GM18499 (cell line): ENCODE measurements at regions not wholly inside any gene's neighbourhood (a gene's known extent, or its start where the extent isn't known, plus 50 kb on each side); places are given as distances from the start of the nearest gene placed in this dataset.

ENCODE experiments used
- ATAC-seq: cut with Tn5 transposase; IDR thresholded peaks from one replicate; pipeline ENCODE4 v1.9.1; 2021; ENCODE audit warnings: moderate number of reproducible peaks; ENCODE audit not compliant: insufficient read depth, unreplicated experiment

- no peak for ATAC-seq
Observed at GRCh38 chr2:215699018-215699417, 263.1 kb upstream of the FN1 start.

- ATAC-seq = no peak
Observed at GRCh38 chr2:215698566-215698965, 262.7 kb upstream of the FN1 start.

GRCh38 chr2:215697496-215697895 is 261.6 kb upstream of the FN1 start:
- ATAC-seq = no peak

GRCh38 chr2:215697003-215697402 is 261.1 kb upstream of the FN1 start:
- ATAC-seq = no peak

- ATAC-seq = no peak
Observed at GRCh38 chr2:215695861-215696260, 260.0 kb upstream of the FN1 start.

GRCh38 chr2:215693999-215694580 is 258.2 kb upstream of the FN1 start:
- no peak for ATAC-seq

GRCh38 chr2:215693193-215693998 is 257.5 kb upstream of the FN1 start:
- ATAC-seq = no peak

GRCh38 chr2:215692387-215693079 is 256.7 kb upstream of the FN1 start:
- ATAC-seq = no peak

- no peak for ATAC-seq
Observed at GRCh38 chr2:215691346-215691745, 255.5 kb upstream of the FN1 start.

- no peak for ATAC-seq
Observed at GRCh38 chr2:215687149-215688031, 251.5 kb upstream of the FN1 start.

GRCh38 chr2:215685238-215685990 is 249.5 kb upstream of the FN1 start:
- no peak for ATAC-seq

GRCh38 chr2:215684448-215685237 is 248.8 kb upstream of the FN1 start:
- ATAC-seq = no peak

- no peak for ATAC-seq
Observed at GRCh38 chr2:215683295-215683694, 247.4 kb upstream of the FN1 start.

- no peak for ATAC-seq
Observed at GRCh38 chr2:215681799-215682596, 246.1 kb upstream of the FN1 start.

- ATAC-seq = no peak
Observed at GRCh38 chr2:215680605-215681598, 245.0 kb upstream of the FN1 start.

GRCh38 chr2:215678094-215678493 is 242.2 kb upstream of the FN1 start:
- ATAC-seq = no peak

- ATAC-seq = no peak
Observed at GRCh38 chr2:215677481-215677880, 241.6 kb upstream of the FN1 start.
